K562 (cell line): ENCODE measurements at regions not wholly inside any gene's neighbourhood (a gene's known extent, or its start where the extent isn't known, plus 50 kb on each side); places are given as distances from the start of the nearest gene placed in this dataset.
"Not testable (repeated sequence)": the region's sequence is repeated elsewhere in the genome, so short reads cannot be mapped to it uniquely, and the experiment has no call there.

Source experiments
- ATAC-seq: fragments of 200-7000 bp; cut with Tn5 transposase; 3 replicates; pipeline ENCODE4 v1.9.1; 2020; ENCODE audit warnings: moderate library complexity
- BruUV-seq: library from RNA; stranded (reverse); fragments of 400-500 nt; replicated peaks from 2 replicates; lab custom pipeline; 2021; lab: Mats Ljungman, UMichigan
- CTCF ChIA-PET: fragments of 300-600 bp; formaldehyde crosslinking; extraction: SDS; loops from one replicate; lab custom pipeline; 2021; ENCODE audit warnings: low intra/inter-chr PET ratio; lab: Yijun Ruan, JAX
- POLR2A ChIA-PET: fragments of 300-600, 350-650 bp; sonication (Branson Sonifier 250); formaldehyde crosslinking; extraction: SDS; loops from one replicate; lab custom pipeline; 2021; ENCODE audit warnings: antibody characterized with exemption, inconsistent platforms; lab: Yijun Ruan, JAX
- DNase-seq, 4 experiments: peaks; one replicate each; pipeline versions ENCODE4 v3.0.0 to v3.0.0-alpha.2; 2011 to 2018; ENCODE audit warnings: low spot score in 3 of 4, mixed read lengths in 3 of 4; ENCODE audit errors: extremely low read depth in 1 of 4
- FAIRE-seq: peaks from 2 replicates; lab custom pipeline; 2011; peaks lifted over from hg19 to GRCh38; lab: Jason Lieb, UNC
- H2AFZ ChIP-seq: 2 replicates; pipeline ENCODE4 v1.6.0; 2011; ENCODE audit warnings: low read depth, low read length, control low read depth, inconsistent platforms
- H3K27ac ChIP-seq: fragments of 200-600 bp; 3 replicates; pipeline ENCODE4 v1.8.0; 2011; ENCODE audit warnings: low read depth, mild to moderate bottlenecking, control low read depth, inconsistent platforms, low read length, moderate library complexity, mixed read lengths; ENCODE audit errors: extremely low read depth
- H3K27me3 ChIP-seq, 2 experiments: fragments of 300-600 bp in 1 of 2; 2 replicates in 1 of 2; 3 replicates in 1 of 2; pipeline versions ENCODE4 v1.6.0 to v1.8.0; 2011; ENCODE audit warnings: inconsistent platforms in 2 of 2, low read length in 2 of 2, mild to moderate bottlenecking in 1 of 2, mixed read lengths in 1 of 2, moderate library complexity in 1 of 2; ENCODE audit not compliant: control insufficient read depth in 2 of 2, insufficient read depth in 2 of 2
- H3K36me3 ChIP-seq: fragments of 300-600 bp; 3 replicates; pipeline ENCODE4 v1.8.0; 2011; ENCODE audit warnings: mild to moderate bottlenecking, low read length, inconsistent platforms; ENCODE audit not compliant: control insufficient read depth, insufficient read depth
- H3K4me1 ChIP-seq, 2 experiments: fragments of 200-600 bp in 1 of 2; replicated peaks in 1 of 2; 2 replicates in 1 of 2; 3 replicates in 1 of 2; pipeline versions ENCODE4 v1.5.1 to v1.8.0; 2011; ENCODE audit warnings: inconsistent platforms in 2 of 2, low read length in 2 of 2, mild to moderate bottlenecking in 1 of 2, mixed read lengths in 1 of 2, moderate library complexity in 1 of 2; ENCODE audit not compliant: control insufficient read depth in 2 of 2, insufficient read depth in 2 of 2
- H3K4me2 ChIP-seq: 2 replicates; pipeline ENCODE4 v1.6.1; 2011; ENCODE audit warnings: low read length, control low read depth, inconsistent platforms, mixed read lengths; ENCODE audit not compliant: insufficient read depth
- H3K4me3 ChIP-seq: fragments of 200-600 bp; sonication (generic), shearing (Covaris generic); 2 replicates; pipeline ENCODE4 v1.5.1; 2016; ENCODE audit warnings: control low read depth, inconsistent platforms
- H3K79me2 ChIP-seq: fragments of 200-600 bp; 3 replicates; pipeline ENCODE4 v1.8.0; 2011; ENCODE audit warnings: low read length, inconsistent platforms; ENCODE audit not compliant: control insufficient read depth, insufficient read depth
- H3K9ac ChIP-seq, 2 experiments: 2 replicates each; pipeline versions ENCODE4 v1.6.0 to v1.6.1; 2011; ENCODE audit warnings: low read depth in 2 of 2, low read length in 2 of 2, control low read depth in 1 of 2, inconsistent platforms in 1 of 2, mild to moderate bottlenecking in 1 of 2, mixed read lengths in 1 of 2; ENCODE audit not compliant: insufficient read depth in 1 of 2
- H3K9me1 ChIP-seq: one replicate; pipeline ENCODE4 v1.6.0; 2011; ENCODE audit warnings: inconsistent platforms, mild to moderate bottlenecking, low read length, moderate library complexity; ENCODE audit not compliant: control insufficient read depth, insufficient read depth
- H3K9me3 ChIP-seq: replicated peaks from 2 replicates; pipeline ENCODE4 v1.5.1; 2011; ENCODE audit warnings: low read depth, low read length, inconsistent platforms; ENCODE audit not compliant: control insufficient read depth, insufficient read depth
- H4K20me1 ChIP-seq: replicated peaks from 2 replicates; pipeline ENCODE4 v1.6.1; 2011; ENCODE audit warnings: low read length, inconsistent platforms, mixed read lengths; ENCODE audit not compliant: control insufficient read depth, insufficient read depth
- WGBS: fragments of 100-300 bp; shearing (Covaris generic); methylation state at CpG from one replicate; pipeline ENCODE4 v1.1.6; 2016; ENCODE audit warnings: low coverage, mixed read lengths; ENCODE audit not compliant: insufficient coverage; ENCODE audit errors: missing lambda C conversion rate; 5-methylcytosine and 5-hydroxymethylcytosine counted together
- in situ Hi-C: fragments of 300-500 bp; cut with MboI; formaldehyde crosslinking; loops from 4 replicates; pipeline ENCODE4 v1.15.0; 2018; ENCODE audit warnings: inconsistent platforms, mixed read lengths
- intact Hi-C: fragments of 100-400 bp; cut with micrococcal nuclease; formaldehyde crosslinking; loops from 2 replicates; pipeline ENCODE4 v1.14.2; 2022

GRCh38 chrX:89350024-89350423 is 571.7 kb upstream of the TGIF2LX start:
- in situ Hi-C loops, POLR2A ChIA-PET, H3K9me1 ChIP-seq, H3K4me2 ChIP-seq, H3K4me3 ChIP-seq, H3K9ac ChIP-seq, H3K4me1 ChIP-seq, H3K9me3 ChIP-seq, H4K20me1 ChIP-seq, BruUV-seq, intact Hi-C loops, H3K79me2 ChIP-seq, H2AFZ ChIP-seq, H3K36me3 ChIP-seq, CTCF ChIA-PET, ATAC-seq, H3K27ac ChIP-seq, H3K27me3 ChIP-seq: not testable (repeated sequence)
- DNase-seq, result peak in 1 of 4 experiments; percentile 0
- 0% methylated on average over 4 of the region's 10 CpGs for WGBS
- FAIRE-seq, result peak; percentile 58

- H3K9ac ChIP-seq, H2AFZ ChIP-seq, BruUV-seq, H3K4me2 ChIP-seq, H3K27me3 ChIP-seq, H3K27ac ChIP-seq, CTCF ChIA-PET, DNase-seq, H3K79me2 ChIP-seq, POLR2A ChIA-PET, H3K36me3 ChIP-seq, intact Hi-C loops, ATAC-seq, H3K4me1 ChIP-seq, H3K9me3 ChIP-seq, H3K4me3 ChIP-seq, in situ Hi-C loops, H4K20me1 ChIP-seq, H3K9me1 ChIP-seq: not testable (repeated sequence)
- WGBS, result 4% methylated on average over 2 of the region's 2 CpGs
- peak; percentile 35 for FAIRE-seq
Observed at GRCh38 chrX:89369904-89370303, 551.8 kb upstream of the TGIF2LX start.

GRCh38 chrX:89393004-89393403 is 528.7 kb upstream of the TGIF2LX start:
- CTCF ChIA-PET, result not testable (repeated sequence)

GRCh38 chrX:89402818-89403217 is 518.9 kb upstream of the TGIF2LX start:
- FAIRE-seq, H3K27ac ChIP-seq, ATAC-seq, H3K36me3 ChIP-seq, H3K4me1 ChIP-seq, H3K9me1 ChIP-seq, H3K79me2 ChIP-seq, intact Hi-C loops, H3K4me2 ChIP-seq, POLR2A ChIA-PET, H3K9ac ChIP-seq, CTCF ChIA-PET, in situ Hi-C loops, BruUV-seq, H3K4me3 ChIP-seq, H2AFZ ChIP-seq, H4K20me1 ChIP-seq, H3K27me3 ChIP-seq, DNase-seq, H3K9me3 ChIP-seq: not testable (repeated sequence)

More at GRCh38 chrX:89393004-89393403, 528.7 kb upstream of the TGIF2LX start:
- BruUV-seq, H3K4me1 ChIP-seq, POLR2A ChIA-PET, H3K4me2 ChIP-seq, H2AFZ ChIP-seq, H3K36me3 ChIP-seq, H3K79me2 ChIP-seq, intact Hi-C loops, H3K9me3 ChIP-seq, ATAC-seq, H3K27me3 ChIP-seq, H3K9me1 ChIP-seq, H4K20me1 ChIP-seq, in situ Hi-C loops, H3K4me3 ChIP-seq, H3K27ac ChIP-seq, H3K9ac ChIP-seq: not testable (repeated sequence)
- WGBS, result no CpG with 5 or more reads among the region's 3 CpGs
- DNase-seq (peak in 1 of 4 experiments; percentile 1), FAIRE-seq (peak; percentile 26)
